ENCODE measurements at regions not wholly inside any gene's neighbourhood (a gene's known extent, or its start where the extent isn't known, plus 50 kb on each side); places are given as distances from the start of the nearest gene placed in this dataset.
"Not testable (repeated sequence)": the region's sequence is repeated elsewhere in the genome, so short reads cannot be mapped to it uniquely, and the experiment has no call there.

- DNase-seq, result not testable (repeated sequence)
Measured at GRCh38 chr2:242130682-242131081, 261.2 kb downstream of the RTP5 start.

GRCh38 chr2:242159921-242160320 lies 290.4 kb downstream of the RTP5 start:
- not testable (repeated sequence) for DNase-seq

- not testable (repeated sequence) for DNase-seq
Measured at GRCh38 chr2:242165115-242165514, 295.6 kb downstream of the RTP5 start.

GRCh38 chr2:242171290-242171689 lies 301.8 kb downstream of the RTP5 start:
- not testable (repeated sequence) for DNase-seq
